ENCODE measurements at regions not wholly inside any gene's neighbourhood (a gene's known extent, or its start where the extent isn't known, plus 50 kb on each side); places are given as distances from the start of the nearest gene placed in this dataset.

GRCh38 chr7:26538216-26538615 lies 246.6 kb downstream of the SNX10 start:
- TF ChIP-seq RAD21 (IDR thresholded peaks at IDR 0.05; ENCODE audit: low read depth) (no peak), EP300 (IDR thresholded peaks at IDR 0.05; ENCODE audit: borderline replicate concordance) (no peak), TEAD4 (IDR thresholded peaks at IDR 0.05) (no peak), REST (IDR thresholded peaks at IDR 0.05; ENCODE audit: low read depth) (no peak), YY1 (IDR thresholded peaks at IDR 0.05; ENCODE audit: low read depth) (no peak), ZBTB7A (IDR thresholded peaks at IDR 0.05; ENCODE audit: low read depth) (no peak), CREB1 (IDR thresholded peaks at IDR 0.05; ENCODE audit: low read depth) (no peak), TAF1 (IDR thresholded peaks at IDR 0.05; ENCODE audit: low read depth) (no peak), CEBPB (IDR thresholded peaks at IDR 0.05) (no peak), TCF12 (IDR thresholded peaks at IDR 0.05; ENCODE audit: low read depth) (no peak), EGR1 (IDR thresholded peaks at IDR 0.05) (no peak), NFIC (IDR thresholded peaks at IDR 0.05) (no peak)
- TF ChIP-seq, protein P1, sequence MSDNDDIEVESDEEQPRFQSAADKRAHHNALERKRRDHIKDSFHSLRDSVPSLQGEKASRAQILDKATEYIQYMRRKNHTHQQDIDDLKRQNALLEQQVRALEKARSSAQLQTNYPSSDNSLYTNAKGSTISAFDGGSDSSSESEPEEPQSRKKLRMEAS (IDR thresholded peaks at IDR 0.05) = no peak

Data from Ishikawa (cell line).